Activated naive CD8-positive, alpha-beta T cell treated with anti-CD3 and anti-CD28 coated beads, Interleukin-2, amount 50 U/mL, for 24 hours (primary cell): ENCODE measurements at regions not wholly inside any gene's neighbourhood (a gene's known extent, or its start where the extent isn't known, plus 50 kb on each side); places are given as distances from the start of the nearest gene placed in this dataset.
A peak's percentile ranks its signal among the peaks of the same experiment; 100 is the strongest.

Source experiments
- ATAC-seq: fragments of 150-1000 bp; cut with Tn5 transposase; one replicate; pipeline ENCODE4 v1.10.0; 2021
- DNase-seq: peaks from one replicate; pipeline ENCODE4 v3.0.0; 2021
- H3K27ac Mint-ChIP-seq: one replicate; pipeline ENCODE4 v1.8.0; 2021; ENCODE audit warnings: mild to moderate bottlenecking, mixed read lengths
- H3K27me3 Mint-ChIP-seq: one replicate; pipeline ENCODE4 v1.8.0; 2021; ENCODE audit warnings: mixed read lengths
- H3K36me3 Mint-ChIP-seq: one replicate; pipeline ENCODE4 v1.8.0; 2021; ENCODE audit warnings: low read depth, mixed read lengths
- H3K4me1 Mint-ChIP-seq: one replicate; pipeline ENCODE4 v1.8.0; 2021; ENCODE audit warnings: mixed read lengths
- H3K4me3 Mint-ChIP-seq: one replicate; pipeline ENCODE4 v1.8.0; 2021; ENCODE audit warnings: mild to moderate bottlenecking, moderate library complexity, mixed read lengths
- H3K9me3 Mint-ChIP-seq: one replicate; pipeline ENCODE4 v1.8.0; 2021; ENCODE audit warnings: mixed read lengths

- Mint-ChIP-seq H3K4me3 (no peak overlapping the region), H3K27ac (no peak overlapping the region), H3K27me3 (no peaks in the 10 kb centered on the region), H3K4me1 (peaks cover 69% of the 10 kb centered on the region), H3K36me3 (peaks cover 5% of the 10 kb centered on the region), H3K9me3 (no peaks in the 10 kb centered on the region)
- ATAC-seq (no peak), DNase-seq (no peak)
These were observed 107.7 kb upstream of the MGAT5 start for GRCh38 chr2:134146161-134146560.

- Mint-ChIP-seq H3K27ac (no peak overlapping the region), H3K4me1 (peaks cover 65% of the 10 kb centered on the region), H3K36me3 (peaks cover 5% of the 10 kb centered on the region), H3K9me3 (no peaks in the 10 kb centered on the region), H3K27me3 (no peaks in the 10 kb centered on the region), H3K4me3 (no peak overlapping the region)
- DNase-seq (no peak), ATAC-seq (no peak)
These were observed 107.3 kb upstream of the MGAT5 start for GRCh38 chr2:134146620-134147019.

GRCh38 chr2:134148172-134148571 lies 105.7 kb upstream of the MGAT5 start:
- DNase-seq, result no peak
- H3K9me3 Mint-ChIP-seq, result no peaks in the 10 kb centered on the region
- no peaks in the 10 kb centered on the region for H3K27me3 Mint-ChIP-seq
- no peak for ATAC-seq
- H3K4me3 Mint-ChIP-seq, result no peak overlapping the region
- peaks cover 49% of the 10 kb centered on the region for H3K4me1 Mint-ChIP-seq
- no peak overlapping the region for H3K27ac Mint-ChIP-seq
- H3K36me3 Mint-ChIP-seq, result peaks cover 11% of the 10 kb centered on the region

- no peak for DNase-seq
- no peaks in the 10 kb centered on the region for H3K9me3 Mint-ChIP-seq
- H3K36me3 Mint-ChIP-seq, result peaks cover 11% of the 10 kb centered on the region
- peaks cover 44% of the 10 kb centered on the region for H3K4me1 Mint-ChIP-seq
- no peaks in the 10 kb centered on the region for H3K27me3 Mint-ChIP-seq
- no peak overlapping the region for H3K27ac Mint-ChIP-seq
- no peak overlapping the region for H3K4me3 Mint-ChIP-seq
- ATAC-seq, result no peak
These were observed 104.9 kb upstream of the MGAT5 start for GRCh38 chr2:134148843-134149472.

- H3K4me1 Mint-ChIP-seq, result peaks cover 49% of the 10 kb centered on the region
- H3K9me3 Mint-ChIP-seq, result no peaks in the 10 kb centered on the region
- no peaks in the 10 kb centered on the region for H3K27me3 Mint-ChIP-seq
- no peak for ATAC-seq
- DNase-seq, result no peak
- H3K4me3 Mint-ChIP-seq, result no peak overlapping the region
- H3K27ac Mint-ChIP-seq, result no peak overlapping the region
- H3K36me3 Mint-ChIP-seq, result peaks cover 11% of the 10 kb centered on the region
These were observed 104.0 kb upstream of the MGAT5 start for GRCh38 chr2:134149904-134150303.

- Mint-ChIP-seq H3K9me3 (no peaks in the 10 kb centered on the region), H3K4me1 (peaks cover 50% of the 10 kb centered on the region), H3K27ac (no peak overlapping the region), H3K36me3 (peaks cover 14% of the 10 kb centered on the region), H3K27me3 (no peaks in the 10 kb centered on the region), H3K4me3 (no peak overlapping the region)
- DNase-seq, result no peak
- no peak for ATAC-seq
These were observed 103.1 kb upstream of the MGAT5 start for GRCh38 chr2:134150760-134151159.

- Mint-ChIP-seq H3K27ac (no peak overlapping the region), H3K4me3 (no peak overlapping the region), H3K4me1 (peaks cover 40% of the 10 kb centered on the region), H3K36me3 (peaks cover 19% of the 10 kb centered on the region), H3K27me3 (no peaks in the 10 kb centered on the region), H3K9me3 (no peaks in the 10 kb centered on the region)
- DNase-seq (no peak), ATAC-seq (no peak)
These were observed 101.5 kb upstream of the MGAT5 start for GRCh38 chr2:134152045-134153010.

- ATAC-seq, result no peak
These were observed 100.5 kb upstream of the MGAT5 start for GRCh38 chr2:134153294-134153880.

GRCh38 chr2:134154246-134154645 lies 99.6 kb upstream of the MGAT5 start:
- DNase-seq, result no peak
- ATAC-seq, result no peak
- H3K4me1 Mint-ChIP-seq, result peaks cover 27% of the 10 kb centered on the region
- H3K36me3 Mint-ChIP-seq, result peaks cover 19% of the 10 kb centered on the region
- no peaks in the 10 kb centered on the region for H3K9me3 Mint-ChIP-seq
- no peak overlapping the region for H3K27ac Mint-ChIP-seq
- H3K4me3 Mint-ChIP-seq, result no peak overlapping the region
- H3K27me3 Mint-ChIP-seq, result no peaks in the 10 kb centered on the region

More at GRCh38 chr2:134153294-134153880, 100.5 kb upstream of the MGAT5 start:
- Mint-ChIP-seq H3K4me1 (peaks cover 29% of the 10 kb centered on the region), H3K36me3 (peaks cover 19% of the 10 kb centered on the region), H3K4me3 (no peak overlapping the region), H3K27ac (no peak overlapping the region), H3K9me3 (no peaks in the 10 kb centered on the region), H3K27me3 (no peaks in the 10 kb centered on the region)
- DNase-seq, result no peak

GRCh38 chr2:134155134-134155533 lies 98.7 kb upstream of the MGAT5 start:
- H3K36me3 Mint-ChIP-seq, result peaks cover 19% of the 10 kb centered on the region
- ATAC-seq, result no peak
- no peak overlapping the region for H3K4me3 Mint-ChIP-seq

GRCh38 chr2:134158295-134158694 lies 95.6 kb upstream of the MGAT5 start:
- DNase-seq (no peak), ATAC-seq (no peak)
- Mint-ChIP-seq H3K36me3 (peaks cover 8% of the 10 kb centered on the region), H3K27me3 (no peaks in the 10 kb centered on the region), H3K4me1 (peaks cover 48% of the 10 kb centered on the region), H3K27ac (no peak overlapping the region), H3K9me3 (no peaks in the 10 kb centered on the region), H3K4me3 (no peak overlapping the region)

More at GRCh38 chr2:134155134-134155533, 98.7 kb upstream of the MGAT5 start:
- Mint-ChIP-seq H3K4me1 (peaks cover 22% of the 10 kb centered on the region), H3K27me3 (no peaks in the 10 kb centered on the region), H3K27ac (no peak overlapping the region), H3K9me3 (no peaks in the 10 kb centered on the region)
- DNase-seq, result no peak

GRCh38 chr2:134161170-134161547 lies 92.7 kb upstream of the MGAT5 start:
- H3K27ac Mint-ChIP-seq, result no peak overlapping the region
- peaks cover 4% of the 10 kb centered on the region for H3K36me3 Mint-ChIP-seq
- H3K27me3 Mint-ChIP-seq, result no peaks in the 10 kb centered on the region
- DNase-seq, result no peak
- no peak overlapping the region for H3K4me3 Mint-ChIP-seq
- no peak for ATAC-seq
- peaks cover 60% of the 10 kb centered on the region for H3K4me1 Mint-ChIP-seq
- no peaks in the 10 kb centered on the region for H3K9me3 Mint-ChIP-seq

GRCh38 chr2:134163336-134163735 lies 90.5 kb upstream of the MGAT5 start:
- Mint-ChIP-seq H3K4me1 (peaks cover 80% of the 10 kb centered on the region), H3K27ac (no peak overlapping the region), H3K36me3 (peaks cover 3% of the 10 kb centered on the region), H3K27me3 (no peaks in the 10 kb centered on the region), H3K4me3 (no peak overlapping the region), H3K9me3 (no peaks in the 10 kb centered on the region)
- ATAC-seq, result no peak
- DNase-seq, result no peak

GRCh38 chr2:134164306-134164705 lies 89.6 kb upstream of the MGAT5 start:
- DNase-seq (no peak), ATAC-seq (no peak)
- Mint-ChIP-seq H3K36me3 (peaks cover 3% of the 10 kb centered on the region), H3K4me1 (peaks cover 85% of the 10 kb centered on the region), H3K4me3 (no peak overlapping the region), H3K27ac (no peak overlapping the region), H3K9me3 (no peaks in the 10 kb centered on the region), H3K27me3 (no peaks in the 10 kb centered on the region)

GRCh38 chr2:134167015-134167414 lies 86.9 kb upstream of the MGAT5 start:
- no peak for DNase-seq
- Mint-ChIP-seq H3K4me1 (peaks cover 81% of the 10 kb centered on the region), H3K27me3 (no peaks in the 10 kb centered on the region), H3K9me3 (no peaks in the 10 kb centered on the region), H3K4me3 (no peak overlapping the region), H3K27ac (peak overlapping the region; percentile 21), H3K36me3 (peaks cover 6% of the 10 kb centered on the region)
- peak; percentile 24 for ATAC-seq
